SU-DHL-6 (cell line): ENCODE measurements at regions not wholly inside any gene's neighbourhood (a gene's known extent, or its start where the extent isn't known, plus 50 kb on each side); places are given as distances from the start of the nearest gene placed in this dataset.

Experiments
- CTCF ChIP-seq: fragments of 200-600 bp; sonication (generic); IDR thresholded peaks from one replicate; pipeline ENCODE4 v1.5.1; 2017; ENCODE audit warnings: antibody characterized with exemption, mild to moderate bottlenecking, low read length, moderate library complexity; ENCODE audit not compliant: insufficient read depth, poor library complexity, severe bottlenecking
- EZH2phosphoT487 ChIP-seq: fragments of 200-600 bp; sonication (generic), shearing (Covaris generic); conservative IDR thresholded peaks from 2 replicates; pipeline ENCODE4 v1.6.1; 2018; ENCODE audit warnings: mild to moderate bottlenecking, antibody characterized with exemption, low read length, moderate library complexity, mixed read lengths

DNA sequence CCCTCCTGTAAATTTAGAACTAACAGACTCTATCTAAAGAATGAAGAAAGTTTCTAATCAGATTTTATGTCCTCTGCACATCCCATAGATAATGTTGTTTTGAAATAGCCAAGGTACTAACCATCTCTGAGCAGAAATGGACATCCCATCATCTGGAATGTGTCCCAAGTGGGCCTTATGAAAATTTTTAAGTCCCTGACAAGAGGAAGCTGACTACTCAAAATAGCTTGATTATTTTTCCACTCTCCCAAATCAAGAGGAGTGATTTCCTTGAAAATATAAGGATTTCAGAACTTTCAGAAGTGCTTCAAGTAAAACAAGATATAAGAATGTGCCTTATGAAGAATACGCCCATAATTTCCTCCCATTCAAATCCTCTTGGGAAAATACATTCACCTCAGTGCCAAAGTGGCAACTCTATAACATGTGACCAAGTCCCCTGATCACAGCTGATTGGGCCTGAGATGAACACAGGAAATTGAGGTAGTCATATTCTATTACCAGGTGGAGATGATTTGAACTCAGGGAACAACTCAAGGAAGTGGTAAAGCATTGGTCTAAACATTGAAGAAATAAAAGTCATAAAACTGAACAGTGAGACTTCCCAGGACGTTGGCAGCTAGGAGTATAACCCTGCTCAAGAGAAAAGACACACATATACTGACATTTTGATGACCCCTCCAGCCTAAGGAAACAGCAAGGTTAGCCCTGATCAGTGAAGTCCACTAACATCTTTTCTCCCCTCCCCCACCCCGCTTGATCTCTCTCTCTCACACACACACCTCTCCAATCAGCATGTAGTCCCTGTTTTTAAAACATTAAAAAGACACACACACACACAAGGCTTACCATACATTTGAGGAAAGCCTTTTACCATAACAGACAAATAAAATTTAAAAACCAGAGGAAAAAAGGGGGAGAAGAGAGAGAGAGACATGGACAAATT, 70.8 kb upstream of the TEAD1 start:
- no peak for TF ChIP-seq CTCF
- no peak for TF ChIP-seq EZH2phosphoT487
